GM21723 (cell line): ENCODE measurements at regions not wholly inside any gene's neighbourhood (a gene's known extent, or its start where the extent isn't known, plus 50 kb on each side); places are given as distances from the start of the nearest gene placed in this dataset.
"Not testable (repeated sequence)": the region's sequence is repeated elsewhere in the genome, so short reads cannot be mapped to it uniquely, and the experiment has no call there.

ENCODE experiments used
- ATAC-seq: cut with Tn5 transposase; IDR thresholded peaks from one replicate; pipeline ENCODE4 v1.9.1; 2021; ENCODE audit warnings: mild to moderate bottlenecking, moderate library complexity; ENCODE audit not compliant: unreplicated experiment

DNA sequence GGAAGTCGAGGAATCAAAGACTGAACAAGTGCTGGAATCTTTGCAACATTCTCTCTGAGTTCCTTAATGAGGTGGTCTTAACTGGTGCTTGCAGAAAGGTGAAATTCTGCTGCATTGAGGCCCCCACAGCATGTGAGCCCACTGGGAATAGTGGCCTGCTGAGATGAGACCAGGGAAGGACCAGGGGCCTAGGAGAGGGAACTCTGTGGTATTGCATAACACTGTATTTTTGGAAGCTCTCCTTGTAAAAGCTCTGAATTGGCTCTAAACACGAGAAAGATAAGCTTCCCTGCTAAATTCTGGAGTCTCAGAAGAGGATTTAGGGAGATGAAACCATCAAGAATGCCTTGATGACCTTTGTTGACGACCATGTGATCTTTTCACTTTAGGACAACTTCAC lies 100.4 kb upstream of the TSC22D1 start:
- no peak for ATAC-seq

- no peak for ATAC-seq
Observed at GRCh38 chr13:44669534-44669933, 93.4 kb upstream of the TSC22D1 start.

- ATAC-seq: no peak
Observed at GRCh38 chr13:44668688-44669087, 92.6 kb upstream of the TSC22D1 start.

- ATAC-seq: peak; percentile 82
Observed at GRCh38 chr13:44667943-44668342, 91.8 kb upstream of the TSC22D1 start.

- ATAC-seq: not testable (repeated sequence)
Observed at GRCh38 chr13:44666538-44666937, 90.4 kb upstream of the TSC22D1 start.

DNA sequence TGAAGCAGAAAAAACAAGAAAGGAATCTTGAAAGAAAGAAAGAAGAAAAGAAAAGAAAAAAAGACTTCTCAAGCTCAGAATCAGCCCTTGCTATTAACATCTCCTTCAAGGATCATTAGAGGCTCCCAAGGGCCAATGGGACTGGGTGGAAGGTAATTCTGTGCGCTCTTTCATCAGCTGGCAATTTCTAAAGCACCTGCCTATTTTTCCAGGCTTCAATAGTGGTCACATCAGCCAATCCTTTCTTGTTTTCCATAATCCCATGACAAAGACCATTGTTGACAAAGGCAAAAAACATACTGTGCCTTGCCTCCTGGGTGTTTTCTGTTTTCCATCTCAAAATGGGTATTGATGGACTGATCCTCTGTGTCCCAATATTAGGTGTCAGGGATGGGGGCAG lies 88.2 kb upstream of the TSC22D1 start:
- ATAC-seq: no peak

GRCh38 chr13:44662515-44662914 lies 86.4 kb upstream of the TSC22D1 start:
- ATAC-seq: no peak

- no peak for ATAC-seq
Observed at GRCh38 chr13:44661936-44662335, 85.8 kb upstream of the TSC22D1 start.

DNA sequence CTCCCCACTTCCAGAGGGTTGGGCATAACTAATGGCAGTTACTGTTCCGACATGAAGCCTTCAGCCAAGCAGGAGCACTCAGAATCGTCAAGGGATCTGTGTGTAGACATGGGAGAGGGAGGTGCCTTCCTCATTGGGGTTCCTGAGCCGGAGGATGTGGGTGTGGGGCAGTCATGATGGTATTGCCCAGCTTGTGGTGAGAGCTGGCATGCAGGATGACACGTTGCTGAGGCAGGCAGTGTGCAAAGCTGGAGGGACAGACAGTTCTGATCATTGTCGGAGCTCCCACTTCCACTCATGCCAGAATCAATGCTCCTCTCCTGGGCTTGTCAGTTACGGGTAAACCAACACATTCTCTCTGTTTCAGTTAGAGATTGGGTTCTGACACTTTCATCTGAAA lies 83.9 kb upstream of the TSC22D1 start:
- no peak for ATAC-seq

GRCh38 chr13:44652962-44653660 lies 77.0 kb upstream of the TSC22D1 start:
- no peak for ATAC-seq

- no peak for ATAC-seq
Observed at GRCh38 chr13:44652168-44652567, 76.0 kb upstream of the TSC22D1 start.

GRCh38 chr13:44651724-44652123 lies 75.6 kb upstream of the TSC22D1 start:
- no peak for ATAC-seq

- ATAC-seq: no peak
Observed at GRCh38 chr13:44651209-44651608, 75.1 kb upstream of the TSC22D1 start.

DNA sequence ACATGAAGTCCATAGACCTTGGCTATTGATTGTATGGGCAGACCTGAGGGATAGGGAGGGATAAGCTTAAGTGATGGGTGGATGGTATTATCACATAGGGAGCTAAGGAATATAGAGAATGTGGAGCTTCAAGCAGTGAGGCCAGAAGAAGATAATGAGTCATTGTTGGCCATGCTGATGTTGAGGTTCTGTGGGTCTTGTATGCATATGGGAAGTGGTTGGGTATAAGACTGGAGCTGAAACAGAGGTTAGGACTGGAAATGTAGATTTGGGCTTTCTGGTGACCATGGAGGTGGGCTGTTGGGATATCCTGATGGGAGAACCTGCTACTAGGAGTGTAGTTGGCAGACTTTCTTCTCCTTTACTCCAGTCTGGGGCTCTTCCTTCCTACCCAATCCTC lies 73.7 kb upstream of the TSC22D1 start:
- ATAC-seq: no peak

- no peak for ATAC-seq
Observed at GRCh38 chr13:44649104-44649428, 72.9 kb upstream of the TSC22D1 start.

DNA sequence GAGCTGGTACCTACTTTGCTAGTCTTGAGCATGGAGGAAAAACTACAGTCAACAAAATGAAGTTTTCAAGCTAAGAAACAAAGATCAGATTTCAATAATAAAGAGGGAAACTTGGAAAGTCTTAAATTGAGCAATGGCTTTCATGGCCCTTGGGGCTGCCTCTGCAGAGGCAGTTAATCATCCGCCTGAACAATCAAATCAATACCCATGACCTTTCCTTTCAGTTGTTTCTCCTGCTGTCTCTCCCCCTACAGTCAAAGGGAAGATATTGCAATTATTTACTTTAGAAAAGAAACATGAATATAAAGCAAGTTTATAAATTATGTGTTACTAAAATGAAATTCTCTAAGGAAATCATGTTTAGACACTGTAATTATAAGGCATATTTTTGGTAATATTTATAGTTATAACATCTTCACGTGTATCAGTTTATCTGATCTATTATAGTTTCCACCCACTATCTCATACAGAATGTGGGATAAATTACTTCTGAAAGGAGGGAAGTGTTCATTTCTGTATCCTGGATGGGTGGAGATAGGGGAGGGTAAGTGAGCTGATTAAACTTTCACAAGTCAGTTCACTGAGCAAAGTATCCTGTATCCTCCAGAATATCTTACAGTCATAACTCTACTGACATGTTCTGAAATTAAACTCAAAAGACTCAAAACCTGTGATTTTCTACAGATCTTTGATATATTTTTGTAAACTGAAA lies 72.4 kb upstream of the TSC22D1 start:
- no peak for ATAC-seq

GRCh38 chr13:44647560-44647959 lies 71.4 kb upstream of the TSC22D1 start:
- not testable (repeated sequence) for ATAC-seq

- no peak for ATAC-seq
Observed at GRCh38 chr13:44646044-44646443, 69.9 kb upstream of the TSC22D1 start.

GRCh38 chr13:44643256-44643655 lies 67.1 kb upstream of the TSC22D1 start:
- ATAC-seq: no peak

DNA sequence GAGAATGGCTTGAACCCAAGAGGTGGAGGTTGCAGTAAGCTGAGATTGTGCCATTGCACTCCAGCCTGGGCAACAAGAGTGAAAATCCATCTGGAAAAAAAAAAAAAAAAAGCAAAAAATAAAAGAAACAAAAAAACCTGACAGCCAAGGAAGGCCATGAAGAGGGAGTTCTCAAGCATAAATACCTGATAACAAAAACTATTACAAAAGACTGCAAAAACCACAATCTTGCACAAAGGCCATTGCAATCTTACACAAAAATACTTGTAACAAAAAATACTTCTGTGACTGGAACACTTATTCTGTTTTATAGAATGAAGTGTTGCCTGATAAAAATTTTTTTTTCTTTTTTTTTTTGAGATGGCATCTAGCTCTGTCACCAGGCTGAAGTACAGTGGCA lies 61.5 kb upstream of the TSC22D1 start:
- no peak for ATAC-seq

DNA sequence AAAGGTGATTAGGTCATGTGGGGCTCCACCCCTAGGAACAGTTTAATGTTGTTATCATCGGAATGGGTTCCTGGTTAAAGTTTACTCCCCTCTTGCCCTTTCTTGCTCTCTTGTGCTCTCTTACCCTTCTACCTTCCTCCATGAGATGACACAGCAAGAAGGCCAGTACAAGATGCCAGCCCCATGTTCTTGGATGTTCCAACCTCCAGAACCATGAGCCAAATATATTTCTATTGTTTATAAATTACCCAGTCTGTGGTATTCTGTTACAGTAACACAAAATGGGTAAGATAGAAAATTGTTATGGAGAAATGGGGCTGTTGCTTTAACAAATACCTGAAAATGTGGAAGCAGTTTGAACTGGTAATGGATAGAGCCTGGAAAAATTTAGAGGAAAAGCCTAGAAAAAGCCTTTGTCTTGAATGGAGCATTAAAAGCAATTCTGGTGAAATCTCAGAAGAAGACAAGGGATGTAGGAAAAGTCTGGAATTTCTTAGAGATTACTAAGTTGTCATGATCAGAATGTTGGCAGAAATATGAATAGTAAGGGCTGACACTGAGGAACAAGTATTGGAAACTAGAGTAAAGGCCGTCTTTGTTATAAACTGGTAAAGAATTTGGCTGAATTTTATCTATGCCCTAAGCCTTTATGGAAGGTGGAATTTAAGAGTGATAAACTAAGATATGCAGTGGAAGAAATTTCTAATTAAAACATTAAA lies 53.5 kb upstream of the TSC22D1 start:
- no peak for ATAC-seq

DNA sequence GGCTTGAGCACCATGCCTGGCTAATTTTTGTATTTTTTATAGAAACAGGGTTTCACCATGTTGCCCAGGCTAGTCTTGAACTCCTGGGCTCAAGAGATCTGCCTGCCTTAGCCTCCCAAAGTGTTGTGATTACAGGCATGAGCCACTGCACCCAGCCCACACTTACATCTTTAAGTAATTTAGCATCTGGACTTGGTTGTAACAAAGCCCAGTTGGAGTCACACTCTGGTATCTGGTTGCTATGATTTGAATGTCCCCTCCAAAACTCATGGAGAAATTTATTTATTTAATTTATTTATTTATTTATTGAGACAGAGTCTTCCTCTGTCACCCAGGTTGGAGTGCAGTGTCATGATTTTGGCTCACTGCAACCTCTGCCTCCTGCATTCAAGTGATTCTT lies 52.7 kb upstream of the TSC22D1 start:
- ATAC-seq: not testable (repeated sequence)
